GM12878 (cell line): ENCODE measurements at regions not wholly inside any gene's neighbourhood (a gene's known extent, or its start where the extent isn't known, plus 50 kb on each side); places are given as distances from the start of the nearest gene placed in this dataset.

Experiments used
- ATAC-seq: fragments of 200-7000 bp; cut with Tn5 transposase; 3 replicates; pipeline ENCODE4 v1.9.1; 2020; ENCODE audit warnings: mild to moderate bottlenecking, moderate library complexity
- BruUV-seq: library from RNA; stranded (reverse); fragments of 400-500 nt; replicated peaks from 2 replicates; lab custom pipeline; 2021; lab: Mats Ljungman, UMichigan
- CTCF ChIA-PET: fragments of 300-600 bp; sonication (Branson Sonifier 250); formaldehyde crosslinking; extraction: SDS; loops from one replicate; lab custom pipeline; 2021; ENCODE audit warnings: inconsistent platforms; lab: Yijun Ruan, JAX
- POLR2A ChIA-PET: fragments of 350-600 bp; formaldehyde crosslinking; extraction: SDS; loops from one replicate; lab custom pipeline; 2021; ENCODE audit warnings: inconsistent platforms; lab: Charles Lee
- RAD21 ChIA-PET: fragments of 300-600 bp; sonication (Branson Sonifier 250); formaldehyde crosslinking; loops from one replicate; lab custom pipeline; 2023; ENCODE audit warnings: antibody characterized with exemption; ENCODE audit not compliant: unreplicated experiment; lab: Charles Lee
- SMC1A ChIA-PET: fragments of 300-600 bp; sonication (Branson Sonifier 250); formaldehyde crosslinking; loops from one replicate; lab custom pipeline; 2023; ENCODE audit not compliant: unreplicated experiment, uncharacterized antibody; lab: Charles Lee
- DNase-seq: peaks from one replicate; pipeline ENCODE4 v3.0.0-alpha.2; 2011; ENCODE audit warnings: low read depth, low spot score
- FAIRE-seq: peaks from 3 replicates; lab custom pipeline; 2011; peaks lifted over from hg19 to GRCh38; lab: Jason Lieb, UNC
- H2AFZ ChIP-seq: 2 replicates; pipeline ENCODE4 v1.6.0; 2011; ENCODE audit warnings: low read depth, low read length, control low read depth; ENCODE audit not compliant: control insufficient read depth
- H3K27ac ChIP-seq: 2 replicates; pipeline ENCODE4 v1.5.1; 2011; ENCODE audit warnings: control low read depth; ENCODE audit not compliant: control insufficient read depth, insufficient read depth
- H3K27me3 ChIP-seq, 2 experiments: replicated peaks in 1 of 2; 2 replicates each; pipeline versions ENCODE4 v1.6.0 to v1.6.1; 2011; ENCODE audit warnings: low read length in 1 of 2; ENCODE audit not compliant: control insufficient read depth in 2 of 2, insufficient read depth in 2 of 2
- H3K36me3 ChIP-seq, 2 experiments: 2 replicates each; pipeline ENCODE4 v1.5.1; 2011; ENCODE audit warnings: low read length in 1 of 2; ENCODE audit not compliant: control insufficient read depth in 2 of 2, insufficient read depth in 2 of 2
- H3K4me1 ChIP-seq: 2 replicates; pipeline ENCODE4 v1.6.1; 2011; ENCODE audit warnings: mild to moderate bottlenecking, low read length, moderate library complexity, mixed read lengths; ENCODE audit not compliant: control insufficient read depth, insufficient read depth
- H3K4me2 ChIP-seq: 2 replicates; pipeline ENCODE4 v1.6.0; 2011; ENCODE audit warnings: control low read depth; ENCODE audit not compliant: control insufficient read depth, insufficient read depth
- H3K4me3 ChIP-seq: fragments of 200-600 bp; sonication (generic); 2 replicates; pipeline ENCODE4 v1.5.1; 2016
- H3K79me2 ChIP-seq: 2 replicates; pipeline ENCODE4 v1.6.0; 2011; ENCODE audit warnings: low read length; ENCODE audit not compliant: control insufficient read depth, insufficient read depth
- H3K9ac ChIP-seq: 2 replicates; pipeline ENCODE4 v1.8.0; 2011; ENCODE audit warnings: low read length, control low read depth, mixed read lengths; ENCODE audit not compliant: control insufficient read depth, insufficient read depth
- H3K9me3 ChIP-seq: replicated peaks from 3 replicates; pipeline ENCODE4 v1.5.1; 2011; ENCODE audit warnings: mild to moderate bottlenecking, low read length; ENCODE audit not compliant: control insufficient read depth, insufficient read depth
- H4K20me1 ChIP-seq: 2 replicates; pipeline ENCODE4 v1.6.0; 2011; ENCODE audit not compliant: control insufficient read depth, insufficient read depth
- BHLHE40 ChIP-seq, 2 experiments: fragments of 450-650 bp in 1 of 2; IDR thresholded peaks; 2 replicates each; pipeline ENCODE4 v1.6.1; 2011 to 2017; ENCODE audit warnings: low read depth in 2 of 2, borderline replicate concordance in 1 of 2, improper control_type of control experiment in 1 of 2, low read length in 1 of 2, mild to moderate bottlenecking in 1 of 2
- CREM ChIP-seq: IDR thresholded peaks from 2 replicates; pipeline ENCODE4 v1.6.1; 2014; ENCODE audit warnings: antibody characterized with exemption, low read depth
- EED ChIP-seq: sonication (generic); IDR thresholded peaks from 2 replicates; pipeline ENCODE4 v1.6.1; 2016; ENCODE audit warnings: antibody characterized with exemption, low read depth
- ESRRA ChIP-seq: IDR thresholded peaks from 2 replicates; pipeline ENCODE4 v1.6.1; 2012; ENCODE audit warnings: mild to moderate bottlenecking, low read length, improper control_type of control experiment
- HDAC6 ChIP-seq: fragments of 200-600 bp; sonication (generic); IDR thresholded peaks from one replicate; pipeline ENCODE4 v1.8.0; 2017; ENCODE audit warnings: antibody characterized with exemption; ENCODE audit not compliant: unreplicated experiment
- HDGF ChIP-seq: fragments of 450-650 bp; IDR thresholded peaks from 2 replicates; pipeline ENCODE4 v1.6.1; 2016; ENCODE audit warnings: antibody characterized with exemption
- IKZF2 ChIP-seq, 2 experiments: fragments of 450-650 bp; IDR thresholded peaks; 2 replicates each; pipeline ENCODE4 v1.6.1; 2017; ENCODE audit warnings: mild to moderate bottlenecking in 2 of 2, moderate library complexity in 2 of 2
- KAT2A ChIP-seq: conservative IDR thresholded peaks from 2 replicates; pipeline ENCODE4 v1.6.1; 2011; ENCODE audit warnings: low read depth, low read length; ENCODE audit not compliant: control insufficient read depth
- MEF2A ChIP-seq: IDR thresholded peaks from 2 replicates; pipeline ENCODE4 v1.6.1; 2011; ENCODE audit warnings: low read depth, mild to moderate bottlenecking, low read length, moderate library complexity; ENCODE audit not compliant: insufficient read depth
- MEF2B ChIP-seq: fragments of 450-650 bp; IDR thresholded peaks from 2 replicates; pipeline ENCODE4 v1.6.1; 2018; ENCODE audit warnings: mild to moderate bottlenecking, moderate library complexity; ENCODE audit not compliant: partially characterized antibody, poor library complexity, severe bottlenecking
- NFXL1 ChIP-seq: fragments of 450-650 bp; IDR thresholded peaks from 2 replicates; pipeline ENCODE4 v1.6.1; 2017; ENCODE audit warnings: antibody characterized with exemption, mild to moderate bottlenecking, borderline replicate concordance
- NR2C1 ChIP-seq: fragments of 450-650 bp; IDR thresholded peaks from 2 replicates; pipeline ENCODE4 v1.6.1; 2017; ENCODE audit warnings: antibody characterized with exemption, mild to moderate bottlenecking, moderate library complexity
- PAX5 ChIP-seq: IDR thresholded peaks from 2 replicates; pipeline ENCODE4 v1.6.1; 2011; ENCODE audit warnings: low read depth, low read length, borderline replicate concordance
- SIX5 ChIP-seq: IDR thresholded peaks from 2 replicates; pipeline ENCODE4 v1.6.1; 2011; ENCODE audit warnings: mild to moderate bottlenecking, low read depth, low read length, moderate library complexity; ENCODE audit not compliant: severe bottlenecking
- SP1 ChIP-seq: IDR thresholded peaks from one replicate; pipeline ENCODE4 v1.6.1; 2011; ENCODE audit warnings: low read depth, low read length
- SPI1 ChIP-seq: IDR thresholded peaks from 2 replicates; pipeline ENCODE4 v1.6.1; 2011; ENCODE audit warnings: low read depth, mild to moderate bottlenecking, low read length, moderate library complexity, borderline replicate concordance; ENCODE audit not compliant: insufficient read depth
- TAF1 ChIP-seq: IDR thresholded peaks from 2 replicates; pipeline ENCODE4 v1.6.1; 2011; ENCODE audit warnings: mild to moderate bottlenecking, low read depth, low read length, borderline replicate concordance
- TARDBP ChIP-seq: IDR thresholded peaks from 2 replicates; pipeline ENCODE4 v1.6.1; 2016; ENCODE audit warnings: borderline replicate concordance
- TCF7 ChIP-seq: IDR thresholded peaks from 2 replicates; pipeline ENCODE4 v1.6.1; 2014; ENCODE audit warnings: antibody characterized with exemption, borderline replicate concordance
- ZNF622 ChIP-seq: fragments of 450-650 bp; IDR thresholded peaks from 2 replicates; pipeline ENCODE4 v1.6.1; 2017; ENCODE audit warnings: mild to moderate bottlenecking, inconsistent platforms
- WGBS: methylation state at CpG from one replicate; pipeline ENCODE4 v1.1.6; 2016; ENCODE audit warnings: low lambda C conversion rate; ENCODE audit not compliant: insufficient replicate concordance, insufficient coverage; ENCODE audit errors: missing lambda C conversion rate; 5-methylcytosine and 5-hydroxymethylcytosine counted together
- in situ Hi-C: fragments of 300-500 bp; cut with MboI; formaldehyde crosslinking; loops from 9 replicates; pipeline ENCODE4 v1.14.3; 2018; ENCODE audit warnings: mixed read lengths
- intact Hi-C: fragments of 100-400 bp; cut with micrococcal nuclease; formaldehyde crosslinking; loops from one replicate; pipeline ENCODE4 v1.14.2; 2022; ENCODE audit not compliant: unreplicated experiment

- in situ Hi-C loops, result no loop called here
- RAD21 ChIA-PET, result no interaction called here
- no peak for DNase-seq
- H2AFZ ChIP-seq, result no peak overlapping the region
- POLR2A ChIA-PET, result no interaction called here
- SMC1A ChIA-PET, result interaction anchor here (1.3 kb wide), 1 partner anchor 11 kb away, joined by 5 read pairs; no protein-coding TSS in a partner anchor
- no peak for TF ChIP-seq TARDBP
- peak; percentile 53; the same call in 1 of the 2 replicates for TF ChIP-seq SPI1
- no peak for TF ChIP-seq KAT2A
- peak; percentile 27 for TF ChIP-seq MEF2B
- TF ChIP-seq HDGF, result no peak
- TF ChIP-seq, all 136 proteins: peak for 2
- BruUV-seq, result no TSS peak
- Histone ChIP-seq H3K9ac (no peak overlapping the region), H3K4me2 (no peak overlapping the region), H3K36me3 (no peaks in the 10 kb centered on the region), H3K27ac (no peak overlapping the region), H3K79me2 (no peaks in the 10 kb centered on the region), H3K4me1 (no peaks in the 10 kb centered on the region), H3K27me3 (no peaks in the 10 kb centered on the region), H3K4me3 (no peak overlapping the region), H4K20me1 (no peaks in the 10 kb centered on the region), H3K9me3 (no peaks in the 10 kb centered on the region)
- intact Hi-C loops, result no loop called here
- CTCF ChIA-PET, result interaction anchor here (1.1 to 1.4 kb wide), 2 partner anchors 25 to 28 kb away, joined by 3 to 7 read pairs; no protein-coding TSS in a partner anchor
- ATAC-seq, result peak; percentile 52
- FAIRE-seq, result no peak
- 4% methylated on average over 3 of the region's 3 CpGs for WGBS
Observed at GRCh38 chr1:237981223-237981622, 90.5 kb upstream of the ZP4 start.

GRCh38 chr1:237976331-237976730, 85.6 kb upstream of the ZP4 start:
- H3K27ac ChIP-seq, result no peak overlapping the region
- H3K4me2 ChIP-seq, result no peak overlapping the region
- H3K27me3 ChIP-seq, result no peaks in the 10 kb centered on the region
- ATAC-seq (peak; percentile 86), FAIRE-seq (no peak), DNase-seq (peak; percentile 13)
- SMC1A ChIA-PET, result interaction anchor here (0.8 to 3.3 kb wide), 12 partner anchors 9 to 88 kb away, joined by 3 to 16 read pairs (median 4); no protein-coding TSS in a partner anchor
- CTCF ChIA-PET, result interaction anchor here (1.4 kb wide), 1 partner anchor 12 kb away, joined by 4 read pairs; no protein-coding TSS in a partner anchor
- intact Hi-C loops (no loop called here), in situ Hi-C loops (no loop called here)
- no peak overlapping the region for H3K4me3 ChIP-seq
- no peaks in the 10 kb centered on the region for H3K4me1 ChIP-seq
- TF ChIP-seq PAX5 (no peak), SPI1 (no peak), EED (no peak), MEF2B (no peak), HDAC6 (no peak), TCF7 (no peak), SIX5 (no peak), MEF2A (no peak), NR2C1 (no peak), CREM (no peak), NFXL1 (no peak), TAF1 (no peak), IKZF2 (IDR thresholded peaks at IDR 0.05) (no peak), BHLHE40 (IDR thresholded peaks at IDR 0.05; ENCODE audit: borderline replicate concordance in 1 of 2, low read depth in 2 of 2, low read length in 1 of 2) (no peak), SP1 (no peak), ESRRA (no peak), ZNF622 (no peak)
- 0% methylated on average over 1 of the region's 1 CpG for WGBS
- no peaks in the 10 kb centered on the region for H3K36me3 ChIP-seq
- no peaks in the 10 kb centered on the region for H3K79me2 ChIP-seq
- no peak overlapping the region for H3K9ac ChIP-seq
- RAD21 ChIA-PET, result interaction anchor here (0.6 to 2.1 kb wide), 8 partner anchors 13 to 211 kb away, joined by 3 to 6 read pairs (median 4); no protein-coding TSS in a partner anchor
- no peak overlapping the region for H2AFZ ChIP-seq
- POLR2A ChIA-PET, result interaction anchor here (0.8 kb wide), 1 partner anchor 13 kb away, joined by 6 read pairs; no protein-coding TSS in a partner anchor
- H4K20me1 ChIP-seq, result no peaks in the 10 kb centered on the region
- no peaks in the 10 kb centered on the region for H3K9me3 ChIP-seq
- no TSS peak for BruUV-seq
